C1 segment of cervical spinal cord (tissue), 14 donors: ENCODE measurements at regions not wholly inside any gene's neighbourhood (a gene's known extent, or its start where the extent isn't known, plus 50 kb on each side); places are given as distances from the start of the nearest gene placed in this dataset.

Source experiments
- DNase-seq, 14 donors: peaks; one replicate each; lab custom pipeline; 2025; lab: John Stamatoyannopoulos, UW

- DNase-seq, result no peak
Measured at GRCh38 chr11:15765530-15765929, 590.8 kb downstream of the SOX6 start.

GRCh38 chr11:15768321-15768720, 588.0 kb downstream of the SOX6 start:
- DNase-seq, result no peak

GRCh38 chr11:15769203-15769602, 587.1 kb downstream of the SOX6 start:
- DNase-seq, result no peak

- DNase-seq, result peak in 1 of 14 donors; percentile 33
Measured at GRCh38 chr11:15770798-15771414, 585.4 kb downstream of the SOX6 start.

- DNase-seq, result no peak
Measured at GRCh38 chr11:15772547-15772946, 583.8 kb downstream of the SOX6 start.

- DNase-seq, result no peak
Measured at GRCh38 chr11:15772981-15773380, 583.4 kb downstream of the SOX6 start.

- no peak for DNase-seq
Measured at GRCh38 chr11:15773476-15774387, 582.6 kb downstream of the SOX6 start.

- no peak for DNase-seq
Measured at GRCh38 chr11:15774388-15774939, 581.9 kb downstream of the SOX6 start.

- DNase-seq, result no peak
Measured at GRCh38 chr11:15775015-15775541, 581.3 kb downstream of the SOX6 start.

- DNase-seq, result no peak
Measured at GRCh38 chr11:15775797-15776196, 580.5 kb downstream of the SOX6 start.

- DNase-seq, result no peak
Measured at GRCh38 chr11:15776366-15776765, 580.0 kb downstream of the SOX6 start.

- DNase-seq, result no peak
Measured at GRCh38 chr11:15779518-15779917, 576.8 kb downstream of the SOX6 start.

GRCh38 chr11:15780382-15780781, 576.0 kb downstream of the SOX6 start:
- no peak for DNase-seq

GRCh38 chr11:15780837-15781236, 575.5 kb downstream of the SOX6 start:
- no peak for DNase-seq

- DNase-seq, result no peak
Measured at GRCh38 chr11:15783619-15784018, 572.7 kb downstream of the SOX6 start.

- DNase-seq, result no peak
Measured at GRCh38 chr11:15793043-15793996, 563.0 kb downstream of the SOX6 start.

GRCh38 chr11:15794361-15795150, 561.8 kb downstream of the SOX6 start:
- DNase-seq, result no peak

GRCh38 chr11:15795378-15795777, 561.0 kb downstream of the SOX6 start:
- DNase-seq, result peak in 3 of 14 donors; percentile 15 to 32 (median 31)

- peak in 7 of 14 donors; percentile 5 to 55 (median 28) for DNase-seq
Measured at GRCh38 chr11:15800111-15800800, 556.1 kb downstream of the SOX6 start.

- DNase-seq, result no peak
Measured at GRCh38 chr11:15801126-15801525, 555.2 kb downstream of the SOX6 start.
